Calu3 (cell line): ENCODE measurements at regions not wholly inside any gene's neighbourhood (a gene's known extent, or its start where the extent isn't known, plus 50 kb on each side); places are given as distances from the start of the nearest gene placed in this dataset.

Source experiments
- BruUV-seq: library from RNA; stranded (reverse); fragments of 400-500 nt; replicated peaks from 2 replicates; lab custom pipeline; 2021; lab: Mats Ljungman, UMichigan
- CTCF ChIA-PET: fragments of 300-600 bp; sonication (Branson Sonifier 250); formaldehyde crosslinking; loops from one replicate; lab custom pipeline; 2022; ENCODE audit warnings: antibody characterized with exemption; lab: Charles Lee
- DNase-seq: peaks from one replicate; pipeline ENCODE4 v3.0.0; 2022
- H3K27ac Mint-ChIP-seq: one replicate; pipeline ENCODE4 v1.8.0; 2022; ENCODE audit warnings: mixed read lengths; ENCODE audit not compliant: unreplicated experiment
- H3K27me3 Mint-ChIP-seq: one replicate; pipeline ENCODE4 v1.8.0; 2022; ENCODE audit warnings: mixed read lengths; ENCODE audit not compliant: unreplicated experiment
- H3K36me3 Mint-ChIP-seq: one replicate; pipeline ENCODE4 v1.8.0; 2022; ENCODE audit warnings: mild to moderate bottlenecking, moderate library complexity, mixed read lengths; ENCODE audit not compliant: insufficient read depth, unreplicated experiment
- H3K4me1 Mint-ChIP-seq: one replicate; pipeline ENCODE4 v1.8.0; 2022; ENCODE audit warnings: mild to moderate bottlenecking, low read depth, mixed read lengths; ENCODE audit not compliant: unreplicated experiment
- H3K4me3 Mint-ChIP-seq: one replicate; pipeline ENCODE4 v1.8.0; 2022; ENCODE audit warnings: mild to moderate bottlenecking, low read depth, moderate library complexity, mixed read lengths; ENCODE audit not compliant: unreplicated experiment
- H3K9me3 Mint-ChIP-seq: one replicate; pipeline ENCODE4 v1.8.0; 2022; ENCODE audit warnings: low read depth, mixed read lengths; ENCODE audit not compliant: unreplicated experiment
- intact Hi-C: fragments of 100-400 bp; cut with micrococcal nuclease; formaldehyde crosslinking; loops from one replicate; pipeline ENCODE4 v1.10.0; 2022; ENCODE audit not compliant: unreplicated experiment
- TF ChIP-seq, protein P1 (sequence below): fragments of 200-600 bp; IDR thresholded peaks from one replicate; pipeline ENCODE4 v1.8.0; 2022; ENCODE audit warnings: antibody characterized with exemption; ENCODE audit not compliant: unreplicated experiment

DNA sequence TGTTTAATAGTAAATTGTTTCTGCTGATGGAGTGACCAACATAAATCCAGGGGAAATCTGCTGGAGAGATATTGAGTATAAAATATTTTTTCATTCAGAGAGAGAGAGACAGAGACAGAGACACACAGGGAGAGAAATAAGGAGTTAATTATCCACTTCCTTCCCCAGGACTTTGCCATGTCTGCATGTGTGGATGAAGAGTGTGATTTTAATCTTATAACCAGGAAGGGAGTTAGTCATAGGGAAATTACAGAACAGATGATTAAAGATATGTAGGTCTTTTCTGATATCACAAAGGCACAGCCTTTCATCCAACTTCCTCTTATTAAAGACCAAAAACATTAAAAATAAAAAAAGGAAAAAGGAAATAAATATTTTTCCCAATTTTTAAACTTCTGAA, 526.3 kb downstream of the SPRY1 start:
- TF ChIP-seq, protein P1, sequence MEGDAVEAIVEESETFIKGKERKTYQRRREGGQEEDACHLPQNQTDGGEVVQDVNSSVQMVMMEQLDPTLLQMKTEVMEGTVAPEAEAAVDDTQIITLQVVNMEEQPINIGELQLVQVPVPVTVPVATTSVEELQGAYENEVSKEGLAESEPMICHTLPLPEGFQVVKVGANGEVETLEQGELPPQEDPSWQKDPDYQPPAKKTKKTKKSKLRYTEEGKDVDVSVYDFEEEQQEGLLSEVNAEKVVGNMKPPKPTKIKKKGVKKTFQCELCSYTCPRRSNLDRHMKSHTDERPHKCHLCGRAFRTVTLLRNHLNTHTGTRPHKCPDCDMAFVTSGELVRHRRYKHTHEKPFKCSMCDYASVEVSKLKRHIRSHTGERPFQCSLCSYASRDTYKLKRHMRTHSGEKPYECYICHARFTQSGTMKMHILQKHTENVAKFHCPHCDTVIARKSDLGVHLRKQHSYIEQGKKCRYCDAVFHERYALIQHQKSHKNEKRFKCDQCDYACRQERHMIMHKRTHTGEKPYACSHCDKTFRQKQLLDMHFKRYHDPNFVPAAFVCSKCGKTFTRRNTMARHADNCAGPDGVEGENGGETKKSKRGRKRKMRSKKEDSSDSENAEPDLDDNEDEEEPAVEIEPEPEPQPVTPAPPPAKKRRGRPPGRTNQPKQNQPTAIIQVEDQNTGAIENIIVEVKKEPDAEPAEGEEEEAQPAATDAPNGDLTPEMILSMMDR = no peak
- Mint-ChIP-seq H3K36me3 (no peaks in the 10 kb centered on the region), H3K27me3 (no peaks in the 10 kb centered on the region), H3K9me3 (no peaks in the 10 kb centered on the region), H3K4me1 (no peaks in the 10 kb centered on the region), H3K4me3 (no peak overlapping the region), H3K27ac (no peak overlapping the region)
- no peak for DNase-seq
- BruUV-seq = no TSS peak
- intact Hi-C loops = no loop called here
- CTCF ChIA-PET = no interaction called here

DNA sequence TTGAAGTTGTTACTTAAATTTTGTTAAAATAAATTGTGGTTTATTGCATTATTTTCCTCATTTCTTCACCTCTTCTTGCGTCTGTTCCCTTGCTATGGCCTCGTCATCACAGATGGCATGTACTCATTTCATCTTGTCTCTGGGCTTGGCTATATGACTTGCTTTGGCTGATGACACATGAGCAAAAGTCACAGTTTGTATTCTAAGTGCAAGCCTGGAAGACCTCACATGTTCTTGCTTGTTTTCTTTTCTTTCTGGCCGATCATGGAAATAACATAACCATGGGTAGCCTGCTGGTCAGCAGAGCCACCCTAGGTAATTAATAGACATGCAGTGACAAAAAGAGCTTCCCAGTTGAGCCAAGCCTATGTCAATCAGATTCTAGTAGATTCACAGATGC, 527.9 kb downstream of the SPRY1 start:
- BruUV-seq = no TSS peak
- intact Hi-C loops = no loop called here
- H3K9me3 Mint-ChIP-seq = no peaks in the 10 kb centered on the region
- H3K27ac Mint-ChIP-seq = no peak overlapping the region
- TF ChIP-seq, protein P1 = no peak
- no peak for DNase-seq
- H3K36me3 Mint-ChIP-seq = no peaks in the 10 kb centered on the region
- CTCF ChIA-PET = no interaction called here
- H3K4me3 Mint-ChIP-seq = no peak overlapping the region
- no peaks in the 10 kb centered on the region for H3K4me1 Mint-ChIP-seq
- no peaks in the 10 kb centered on the region for H3K27me3 Mint-ChIP-seq

DNA sequence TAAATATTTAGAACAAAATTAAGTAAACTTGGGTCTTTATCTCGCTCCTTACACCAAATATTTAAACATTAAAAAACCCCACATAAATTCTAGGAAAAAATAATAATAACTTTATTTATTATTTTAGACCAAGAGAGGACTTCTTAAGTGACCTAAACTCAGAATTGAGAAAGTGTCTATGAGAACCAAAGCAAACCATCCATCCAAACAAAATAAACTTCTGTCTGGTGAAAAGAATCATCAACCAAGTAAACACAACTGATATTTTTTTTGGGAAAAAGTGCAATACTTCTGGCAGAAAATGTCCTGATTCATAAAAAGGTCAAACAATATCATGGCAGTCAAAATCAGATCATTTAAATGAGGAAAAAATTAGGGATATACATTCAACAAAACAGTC, 533.0 kb downstream of the SPRY1 start:
- CTCF ChIA-PET = no interaction called here
- TF ChIP-seq, protein P1 = no peak
- Mint-ChIP-seq H3K9me3 (peaks cover 3% of the 10 kb centered on the region), H3K27ac (no peak overlapping the region), H3K4me1 (no peaks in the 10 kb centered on the region), H3K27me3 (no peaks in the 10 kb centered on the region), H3K4me3 (no peak overlapping the region), H3K36me3 (no peaks in the 10 kb centered on the region)
- BruUV-seq = no TSS peak
- DNase-seq = no peak
- intact Hi-C loops = no loop called here

DNA sequence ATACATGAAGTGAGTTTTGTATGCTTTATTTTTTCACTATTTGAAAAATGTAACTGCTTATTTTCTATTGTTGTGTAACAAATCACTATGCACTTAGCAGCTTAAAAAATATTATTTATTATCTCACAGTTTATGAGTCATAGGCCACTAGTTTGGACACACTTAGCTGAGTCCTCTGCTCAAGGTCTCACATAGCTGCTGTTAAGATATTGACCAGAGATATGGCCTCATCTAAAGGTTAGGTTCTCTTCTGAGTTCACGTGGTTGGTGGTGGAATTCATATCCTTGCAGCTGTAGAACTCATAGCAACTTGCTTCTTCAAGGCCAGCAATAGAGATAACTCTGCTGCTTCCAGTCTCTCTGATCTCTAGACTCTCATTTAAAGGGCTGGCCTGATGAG, 534.4 kb downstream of the SPRY1 start:
- Mint-ChIP-seq H3K27me3 (no peaks in the 10 kb centered on the region), H3K36me3 (no peaks in the 10 kb centered on the region), H3K4me3 (no peak overlapping the region), H3K4me1 (no peaks in the 10 kb centered on the region), H3K9me3 (peaks cover 3% of the 10 kb centered on the region), H3K27ac (no peak overlapping the region)
- CTCF ChIA-PET = no interaction called here
- no TSS peak for BruUV-seq
- TF ChIP-seq, protein P1 = no peak
- intact Hi-C loops = no loop called here
- no peak for DNase-seq
